BE2C (cell line): ENCODE measurements at regions not wholly inside any gene's neighbourhood (a gene's known extent, or its start where the extent isn't known, plus 50 kb on each side); places are given as distances from the start of the nearest gene placed in this dataset.

ENCODE experiments used
- DNase-seq: peaks from one replicate; pipeline ENCODE4 v3.0.0-alpha.2; 2020
- H3K27me3 ChIP-seq: fragments of 250-450 bp; sonication (Bioruptor Pico); 2 replicates; pipeline ENCODE4 v1.5.1; 2020; ENCODE audit warnings: mild to moderate bottlenecking
- H3K36me3 ChIP-seq: fragments of 250-450 bp; sonication (Bioruptor Pico); 2 replicates; pipeline ENCODE4 v1.5.1; 2020; ENCODE audit warnings: mild to moderate bottlenecking
- H3K4me1 ChIP-seq: fragments of 250-450 bp; sonication (Bioruptor Pico); 2 replicates; pipeline ENCODE4 v1.5.1; 2020
- H3K4me3 ChIP-seq: 2 replicates; pipeline ENCODE4 v1.5.1; 2011; ENCODE audit warnings: low read depth, low read length
- H3K9me3 ChIP-seq: fragments of 250-450 bp; sonication (Bioruptor Pico); 2 replicates; pipeline ENCODE4 v1.5.1; 2020
- CTCF ChIP-seq: IDR thresholded peaks from 2 replicates; pipeline ENCODE4 v1.5.1; 2012; ENCODE audit warnings: mild to moderate bottlenecking, low read depth, low read length

- Histone ChIP-seq H3K27me3 (no peaks in the 10 kb centered on the region), H3K4me1 (no peaks in the 10 kb centered on the region), H3K4me3 (no peak overlapping the region), H3K36me3 (no peaks in the 10 kb centered on the region), H3K9me3 (no peaks in the 10 kb centered on the region)
- DNase-seq: no peak
- TF ChIP-seq CTCF: no peak
These were observed 119.1 kb upstream of the ANKFN1 start for GRCh38 chr17:56034197-56034635.

- no peak for TF ChIP-seq CTCF
- Histone ChIP-seq H3K4me1 (no peaks in the 10 kb centered on the region), H3K36me3 (no peaks in the 10 kb centered on the region), H3K4me3 (no peak overlapping the region), H3K9me3 (no peaks in the 10 kb centered on the region), H3K27me3 (0 out of 2 replicates have a peak, but pooled peaks cover 3% of the 10 kb centered on the region)
- DNase-seq: no peak
These were observed 115.1 kb upstream of the ANKFN1 start for GRCh38 chr17:56038131-56038530.

GRCh38 chr17:56045872-56046271, 107.4 kb upstream of the ANKFN1 start:
- no peak overlapping the region for H3K4me3 ChIP-seq
- DNase-seq: no peak
- H3K9me3 ChIP-seq: no peaks in the 10 kb centered on the region; the same call in 1 of the 2 replicates
- H3K36me3 ChIP-seq: no peaks in the 10 kb centered on the region
- no peak for TF ChIP-seq CTCF
- no peaks in the 10 kb centered on the region for H3K4me1 ChIP-seq
- H3K27me3 ChIP-seq: 0 out of 2 replicates have a peak, but pooled peaks cover 3% of the 10 kb centered on the region

GRCh38 chr17:56047331-56047730, 105.9 kb upstream of the ANKFN1 start:
- 0 out of 2 replicates have a peak, but pooled peaks cover 3% of the 10 kb centered on the region for H3K27me3 ChIP-seq
- H3K9me3 ChIP-seq: no peaks in the 10 kb centered on the region; the same call in 1 of the 2 replicates
- no peak for TF ChIP-seq CTCF
- DNase-seq: no peak
- H3K4me3 ChIP-seq: no peak overlapping the region
- H3K4me1 ChIP-seq: no peaks in the 10 kb centered on the region
- no peaks in the 10 kb centered on the region for H3K36me3 ChIP-seq

- Histone ChIP-seq H3K4me1 (no peaks in the 10 kb centered on the region), H3K9me3 (no peaks in the 10 kb centered on the region), H3K36me3 (no peaks in the 10 kb centered on the region), H3K4me3 (no peak overlapping the region), H3K27me3 (no peaks in the 10 kb centered on the region)
- no peak for DNase-seq
- no peak for TF ChIP-seq CTCF
These were observed 95.4 kb upstream of the ANKFN1 start for GRCh38 chr17:56057869-56058268.

- Histone ChIP-seq H3K9me3 (no peaks in the 10 kb centered on the region), H3K4me3 (no peak overlapping the region), H3K27me3 (no peaks in the 10 kb centered on the region), H3K36me3 (no peaks in the 10 kb centered on the region), H3K4me1 (no peaks in the 10 kb centered on the region)
- TF ChIP-seq CTCF: no peak
- no peak for DNase-seq
These were observed 88.8 kb upstream of the ANKFN1 start for GRCh38 chr17:56064506-56064905.
